ENCODE measurements at regions not wholly inside any gene's neighbourhood (a gene's known extent, or its start where the extent isn't known, plus 50 kb on each side); places are given as distances from the start of the nearest gene placed in this dataset.

- peaks cover 0 to 4% (median 0%) of the 10 kb centered on the region in 3 donors for H3K27me3 ChIP-seq (ENCODE audit: control insufficient read depth in 3 of 3, insufficient read depth in 3 of 3, low read length in 2 of 3)
- H3K4me1 ChIP-seq (ENCODE audit: control insufficient read depth in 5 of 5, insufficient read depth in 5 of 5, low read length in 5 of 5), result peaks cover 3 to 22% (median 6%) of the 10 kb centered on the region in 5 donors
- no peak overlapping the region for H3K9ac ChIP-seq (ENCODE audit: insufficient read depth in 1 of 2, low read length in 2 of 2)
- no peak for DNase-seq
- no peaks in the 10 kb centered on the region for H3K9me3 ChIP-seq (ENCODE audit: control insufficient read depth in 4 of 4, insufficient read depth in 3 of 4, low read length in 3 of 4)
- no peak for ATAC-seq (ENCODE audit: insufficient read depth, low FRiP score)
- H3K36me3 ChIP-seq (ENCODE audit: control insufficient read depth in 4 of 4, insufficient read depth in 4 of 4, low read length in 4 of 4), result no peaks in the 10 kb centered on the region
- H3K4me3 ChIP-seq, result no peak overlapping the region
- no peak overlapping the region for H3K27ac ChIP-seq (ENCODE audit: low read depth in 1 of 2, low read length in 1 of 2)
- 76 to 83% methylated on average over 10 of the region's 10 CpGs for WGBS, 2 donors
- TF ChIP-seq CTCF (IDR thresholded peaks at IDR 0.05; ENCODE audit: control extremely low read depth, extremely low read depth), result no peak
These were observed 506.1 kb upstream of the PROK2 start for GRCh38 chr3:72290859-72291638.

- no peak overlapping the region for H3K9ac ChIP-seq (ENCODE audit: insufficient read depth in 1 of 2, low read length in 2 of 2)
- 65 to 79% methylated on average over 4 of the region's 4 CpGs for WGBS, 2 donors
- H3K27ac ChIP-seq (ENCODE audit: low read depth in 1 of 2, low read length in 1 of 2), result peak overlapping the region in 1 of 2 donors; percentile 34
- ATAC-seq (ENCODE audit: insufficient read depth, low FRiP score) (no peak), DNase-seq (no peak)
- no peaks in the 10 kb centered on the region for H3K27me3 ChIP-seq (ENCODE audit: control insufficient read depth in 3 of 3, insufficient read depth in 3 of 3, low read length in 2 of 3)
- TF ChIP-seq CTCF (IDR thresholded peaks at IDR 0.05; ENCODE audit: control extremely low read depth, extremely low read depth), result no peak
- no peaks in the 10 kb centered on the region for H3K36me3 ChIP-seq (ENCODE audit: control insufficient read depth in 4 of 4, insufficient read depth in 4 of 4, low read length in 4 of 4)
- no peak overlapping the region for H3K4me3 ChIP-seq
- H3K4me1 ChIP-seq (ENCODE audit: control insufficient read depth in 5 of 5, insufficient read depth in 5 of 5, low read length in 5 of 5), result peaks cover 3 to 22% (median 6%) of the 10 kb centered on the region in 5 donors
- no peaks in the 10 kb centered on the region for H3K9me3 ChIP-seq (ENCODE audit: control insufficient read depth in 4 of 4, insufficient read depth in 3 of 4, low read length in 3 of 4)
These were observed 504.7 kb upstream of the PROK2 start for GRCh38 chr3:72289692-72290071.

GRCh38 chr3:72288955-72289691 lies 504.2 kb upstream of the PROK2 start:
- peak; percentile 46 for ATAC-seq (ENCODE audit: insufficient read depth, low FRiP score)
- TF ChIP-seq CTCF (IDR thresholded peaks at IDR 0.05; ENCODE audit: control extremely low read depth, extremely low read depth), result no peak
- peak overlapping the region in 1 of 2 donors; percentile 6 for H3K27ac ChIP-seq (ENCODE audit: low read depth in 1 of 2, low read length in 1 of 2)
- 7 to 15% methylated on average over 25 of the region's 25 CpGs for whole genome bisulfite sequencing, 2 donors
- no peak overlapping the region for H3K9ac ChIP-seq (ENCODE audit: insufficient read depth in 1 of 2, low read length in 2 of 2)
- no peaks in the 10 kb centered on the region for H3K27me3 ChIP-seq (ENCODE audit: control insufficient read depth in 3 of 3, insufficient read depth in 3 of 3, low read length in 2 of 3)
- H3K36me3 ChIP-seq (ENCODE audit: control insufficient read depth in 4 of 4, insufficient read depth in 4 of 4, low read length in 4 of 4), result no peaks in the 10 kb centered on the region
- DNase-seq, result peak; percentile 74 to 86 (median 85)
- peaks cover 3 to 22% (median 6%) of the 10 kb centered on the region in 5 donors for H3K4me1 ChIP-seq (ENCODE audit: control insufficient read depth in 5 of 5, insufficient read depth in 5 of 5, low read length in 5 of 5)
- no peaks in the 10 kb centered on the region for H3K9me3 ChIP-seq (ENCODE audit: control insufficient read depth in 4 of 4, insufficient read depth in 3 of 4, low read length in 3 of 4)
- no peak overlapping the region for H3K4me3 ChIP-seq
